HEK293T (cell line): ENCODE measurements at regions not wholly inside any gene's neighbourhood (a gene's known extent, or its start where the extent isn't known, plus 50 kb on each side); places are given as distances from the start of the nearest gene placed in this dataset.

Source experiments
- CTCF ChIA-PET: fragments of 350-600 bp; formaldehyde crosslinking; extraction: SDS; loops from one replicate; lab custom pipeline; 2021; ENCODE audit warnings: antibody characterized with exemption, inconsistent platforms; lab: Yijun Ruan, JAX
- POLR2A ChIA-PET: fragments of 350-600 bp; formaldehyde crosslinking; extraction: SDS; loops from one replicate; lab custom pipeline; 2020; ENCODE audit warnings: antibody characterized with exemption, inconsistent platforms; lab: Yijun Ruan, JAX
- DNase-seq: peaks from one replicate; pipeline ENCODE4 v3.0.0; 2012; ENCODE audit warnings: mixed read lengths; ENCODE audit errors: extremely low spot score
- ARNT ChIP-seq: fragments of 450-650 bp; IDR thresholded peaks from 2 replicates; pipeline ENCODE4 v1.6.1; 2017; ENCODE audit warnings: mild to moderate bottlenecking
- BHLHE40 ChIP-seq: fragments of 450-650 bp; IDR thresholded peaks from 2 replicates; pipeline ENCODE4 v1.6.1; 2016; ENCODE audit warnings: mild to moderate bottlenecking, moderate library complexity, borderline replicate concordance
- CTBP1 ChIP-seq: fragments of 450-650 bp; IDR thresholded peaks from 2 replicates; pipeline ENCODE4 v1.6.1; 2016; ENCODE audit warnings: borderline replicate concordance
- ELF4 ChIP-seq: fragments of 450-650 bp; IDR thresholded peaks from 2 replicates; pipeline ENCODE4 v1.6.1; 2017; ENCODE audit warnings: antibody characterized with exemption
- FOXA1 ChIP-seq: fragments of 450-650 bp; IDR thresholded peaks from 2 replicates; pipeline ENCODE4 v1.6.1; 2016; ENCODE audit warnings: mild to moderate bottlenecking
- FOXK2 ChIP-seq: fragments of 450-650 bp; IDR thresholded peaks from 2 replicates; pipeline ENCODE4 v1.6.1; 2016; ENCODE audit warnings: mild to moderate bottlenecking
- FOXM1 ChIP-seq: fragments of 450-650 bp; IDR thresholded peaks from 2 replicates; pipeline ENCODE4 v1.6.1; 2017; ENCODE audit warnings: mild to moderate bottlenecking, borderline replicate concordance
- HDGF ChIP-seq: fragments of 450-650 bp; IDR thresholded peaks from 2 replicates; pipeline ENCODE4 v1.6.1; 2017; ENCODE audit warnings: antibody characterized with exemption, borderline replicate concordance
- L3MBTL2 ChIP-seq: fragments of 450-650 bp; conservative IDR thresholded peaks from 2 replicates; pipeline ENCODE4 v1.6.1; 2016; ENCODE audit warnings: mild to moderate bottlenecking
- LEF1 ChIP-seq: fragments of 450-650 bp; IDR thresholded peaks from 2 replicates; pipeline ENCODE4 v1.6.1; 2017; ENCODE audit warnings: mild to moderate bottlenecking, borderline replicate concordance
- NFRKB ChIP-seq: fragments of 450-650 bp; IDR thresholded peaks from 2 replicates; pipeline ENCODE4 v1.6.1; 2016; ENCODE audit warnings: mild to moderate bottlenecking, moderate library complexity
- SP1 ChIP-seq: fragments of 450-650 bp; IDR thresholded peaks from 2 replicates; pipeline ENCODE4 v1.6.1; 2017
- SUZ12 ChIP-seq: fragments of 450-650 bp; IDR thresholded peaks from 2 replicates; pipeline ENCODE4 v1.6.1; 2016; ENCODE audit warnings: mild to moderate bottlenecking
- TARDBP ChIP-seq: fragments of 450-650 bp; IDR thresholded peaks from 2 replicates; pipeline ENCODE4 v1.6.1; 2016
- ZNF384 ChIP-seq: fragments of 450-650 bp; IDR thresholded peaks from 2 replicates; pipeline ENCODE4 v1.6.1; 2016
- TF ChIP-seq, protein P1 (sequence below): fragments of 450-650 bp; IDR thresholded peaks from 2 replicates; pipeline ENCODE4 v1.6.1; 2016

DNA sequence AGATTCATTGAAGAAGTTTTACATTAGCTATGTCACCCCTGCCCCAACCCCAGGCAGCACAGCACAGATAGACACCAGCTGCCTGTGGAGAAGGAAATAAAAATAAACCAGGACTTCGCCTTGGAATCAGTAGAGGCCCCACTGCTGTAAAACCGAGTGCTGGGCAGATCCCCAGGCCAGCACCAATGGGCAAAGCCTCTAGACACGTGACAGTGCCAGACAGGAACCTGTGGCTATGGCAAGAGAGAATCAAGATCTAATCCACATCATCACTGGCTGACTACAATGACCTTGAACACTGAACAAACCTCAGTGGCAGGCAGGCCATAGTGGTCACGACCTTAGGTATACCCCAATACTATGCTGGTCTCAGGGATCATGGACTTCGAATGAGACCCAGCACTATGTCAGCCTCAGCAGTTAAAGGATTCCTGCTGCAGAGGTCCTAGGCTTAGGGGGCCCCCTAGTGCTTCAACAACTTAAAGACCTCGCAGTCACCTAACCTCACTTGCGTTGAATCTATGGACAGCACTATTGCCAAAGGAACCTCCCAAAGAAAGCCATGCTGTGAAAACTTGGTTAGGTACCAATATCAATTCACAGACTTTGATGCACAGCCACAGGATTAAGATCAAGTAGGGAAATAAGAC, 2118.6 kb upstream of the C9orf72 start:
- POLR2A ChIA-PET = no interaction called here
- CTCF ChIA-PET = interaction anchor here (0.7 kb wide), 1 partner anchor 132 kb away, joined by 3 read pairs; no protein-coding TSS in a partner anchor
- DNase-seq = peak; percentile 36
- no peak for TF ChIP-seq BHLHE40
- TF ChIP-seq SP1 = no peak
- no peak for TF ChIP-seq TARDBP
- TF ChIP-seq ZNF384 = no peak
- no peak for TF ChIP-seq HDGF
- no peak for TF ChIP-seq ARNT
- no peak for TF ChIP-seq ELF4
- TF ChIP-seq FOXA1 = no peak
- TF ChIP-seq SUZ12 = no peak
- TF ChIP-seq LEF1 = no peak
- TF ChIP-seq L3MBTL2 = no peak
- TF ChIP-seq CTBP1 = no peak
- no peak for TF ChIP-seq NFRKB
- TF ChIP-seq, protein P1, sequence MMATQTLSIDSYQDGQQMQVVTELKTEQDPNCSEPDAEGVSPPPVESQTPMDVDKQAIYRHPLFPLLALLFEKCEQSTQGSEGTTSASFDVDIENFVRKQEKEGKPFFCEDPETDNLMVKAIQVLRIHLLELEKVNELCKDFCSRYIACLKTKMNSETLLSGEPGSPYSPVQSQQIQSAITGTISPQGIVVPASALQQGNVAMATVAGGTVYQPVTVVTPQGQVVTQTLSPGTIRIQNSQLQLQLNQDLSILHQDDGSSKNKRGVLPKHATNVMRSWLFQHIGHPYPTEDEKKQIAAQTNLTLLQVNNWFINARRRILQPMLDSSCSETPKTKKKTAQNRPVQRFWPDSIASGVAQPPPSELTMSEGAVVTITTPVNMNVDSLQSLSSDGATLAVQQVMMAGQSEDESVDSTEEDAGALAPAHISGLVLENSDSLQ = no peak
- no peak for TF ChIP-seq FOXM1
- TF ChIP-seq FOXK2 = no peak

DNA sequence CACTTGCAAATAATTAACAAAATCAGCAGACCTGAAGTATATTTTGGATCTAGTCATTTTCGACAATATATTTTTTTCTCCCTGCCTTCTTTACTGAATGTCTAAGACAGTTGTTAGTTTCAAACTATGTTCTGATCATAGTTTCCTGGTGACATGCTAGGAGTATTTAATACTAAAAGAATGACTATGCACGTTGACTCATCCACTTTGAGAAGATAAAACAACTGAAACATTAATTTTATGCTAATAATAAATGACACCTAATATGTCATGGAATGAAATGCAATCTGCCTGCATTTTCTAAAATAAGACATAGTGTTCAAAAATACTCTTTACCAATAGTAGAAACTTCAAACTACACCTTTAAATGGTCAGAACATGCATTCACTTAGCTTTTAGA, 2123.7 kb upstream of the C9orf72 start:
- POLR2A ChIA-PET = no interaction called here
- no peak for TF ChIP-seq ARNT
- no peak for TF ChIP-seq SP1
- no peak for TF ChIP-seq CTBP1
- no peak for TF ChIP-seq ELF4
- TF ChIP-seq HDGF = no peak
- TF ChIP-seq TARDBP = no peak
- TF ChIP-seq FOXK2 = no peak
- no peak for TF ChIP-seq SUZ12
- no peak for TF ChIP-seq FOXA1
- TF ChIP-seq, protein P1 = no peak
- no peak for TF ChIP-seq FOXM1
- no peak for TF ChIP-seq NFRKB
- TF ChIP-seq L3MBTL2 = no peak
- no peak for DNase-seq
- CTCF ChIA-PET = no interaction called here

DNA sequence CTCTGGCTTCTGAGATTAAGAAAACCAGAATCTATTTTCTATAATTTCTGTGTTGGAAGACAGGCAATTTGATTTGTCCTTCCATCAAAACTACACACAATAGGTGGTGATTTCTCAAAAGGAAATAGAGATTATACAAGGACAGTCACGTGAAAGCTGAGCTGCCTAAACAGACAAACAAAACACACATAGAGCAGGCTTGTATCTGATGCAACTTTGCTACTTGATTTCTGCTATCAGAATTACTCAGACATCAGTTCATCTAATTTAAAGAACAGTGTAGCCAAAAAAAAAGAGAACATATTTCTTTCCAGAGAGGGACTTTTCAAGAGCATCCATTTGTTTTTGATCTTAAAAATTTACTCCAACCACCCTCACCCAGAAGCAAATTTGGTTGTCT, 2128.3 kb upstream of the C9orf72 start:
- POLR2A ChIA-PET = no interaction called here
- CTCF ChIA-PET = no interaction called here

DNA sequence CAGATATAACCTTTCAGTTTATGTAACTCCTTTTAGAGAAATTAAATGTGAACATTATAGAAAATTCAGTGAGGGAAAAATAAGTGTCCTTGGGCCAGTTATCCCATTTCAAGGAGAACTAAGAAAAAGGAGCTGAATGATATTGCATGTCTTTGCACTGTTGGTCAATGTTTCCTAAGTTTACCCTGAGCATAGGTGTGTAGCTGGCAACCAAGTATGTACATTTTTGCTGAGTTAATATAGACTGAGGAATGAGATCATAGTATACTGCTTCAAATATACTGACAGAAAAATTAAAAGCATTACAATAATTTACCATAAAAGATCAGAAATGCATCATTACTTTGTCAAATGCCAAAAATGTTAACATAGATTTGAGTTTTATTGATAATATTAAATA, 2128.7 kb upstream of the C9orf72 start:
- POLR2A ChIA-PET = no interaction called here
- DNase-seq = no peak
- TF ChIP-seq TARDBP (no peak), SP1 (no peak), L3MBTL2 (no peak), BHLHE40 (no peak), FOXA1 (no peak), LEF1 (no peak), ARNT (no peak)
- CTCF ChIA-PET = no interaction called here

More for the DNA sequence above, 2128.3 kb upstream of the C9orf72 start:
- TF ChIP-seq FOXM1 (no peak), SUZ12 (no peak), CTBP1 (no peak), BHLHE40 (no peak)
- no peak for DNase-seq

GRCh38 chr9:29714860-29715259, 2141.6 kb upstream of the C9orf72 start:
- CTCF ChIA-PET = no interaction called here
- POLR2A ChIA-PET = no interaction called here
- TF ChIP-seq HDGF = no peak
- no peak for DNase-seq

DNA sequence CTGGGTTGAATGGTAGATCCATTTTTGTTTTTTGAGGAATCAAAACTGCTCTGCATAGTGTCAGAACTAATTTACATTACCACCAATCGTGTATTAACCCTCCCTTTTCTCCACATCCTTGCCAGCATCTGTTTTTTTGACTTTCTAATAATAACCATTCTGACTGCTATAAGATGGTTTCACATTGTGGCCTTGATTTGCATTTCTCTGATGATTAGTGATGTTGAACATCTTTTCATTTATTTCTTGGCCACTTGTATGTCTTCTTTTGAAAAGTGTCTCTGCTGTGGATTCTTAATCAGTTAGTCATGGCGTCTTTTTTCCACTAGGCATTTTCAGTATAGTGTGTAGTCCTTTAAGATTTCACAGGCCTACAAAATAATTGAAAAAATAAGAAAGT, 2144.3 kb upstream of the C9orf72 start:
- no peak for TF ChIP-seq CTBP1
- TF ChIP-seq FOXK2 = no peak
- no peak for DNase-seq
- ChIA-PET POLR2A (no interaction called here), CTCF (no interaction called here)

DNA sequence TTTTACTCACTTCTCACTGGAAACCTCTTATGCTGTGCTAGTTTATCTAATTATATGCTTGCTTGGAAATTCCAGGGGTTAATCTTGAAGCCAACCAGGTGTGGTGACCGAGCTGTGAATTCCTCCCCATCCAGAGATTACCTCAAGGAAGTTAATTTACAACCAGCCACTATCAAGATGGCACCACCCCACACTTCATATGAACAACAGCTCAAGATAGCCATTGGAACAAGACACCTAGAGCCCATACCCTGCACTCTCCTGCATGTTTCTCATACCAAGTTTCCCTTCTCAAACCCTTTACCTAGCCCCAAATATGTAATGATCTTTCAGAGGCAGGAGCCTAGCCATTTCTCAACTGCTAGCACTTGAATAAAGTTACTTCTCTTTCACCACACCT, 2156.9 kb upstream of the C9orf72 start:
- no peak for TF ChIP-seq ELF4
- TF ChIP-seq FOXA1 = no peak
- TF ChIP-seq, protein P1 = no peak
- TF ChIP-seq FOXK2 = no peak
- no peak for TF ChIP-seq ARNT
- POLR2A ChIA-PET = no interaction called here
- DNase-seq = no peak
- CTCF ChIA-PET = interaction anchor here (0.6 kb wide), 2 partner anchors 166 to 1701 kb away, joined by 3 to 5 read pairs; no protein-coding TSS in a partner anchor
